Transverse colon (tissue), 3 donors: ENCODE measurements at regions not wholly inside any gene's neighbourhood (a gene's known extent, or its start where the extent isn't known, plus 50 kb on each side); places are given as distances from the start of the nearest gene placed in this dataset.

Experiments used
- POLR2A ChIP-seq: fragments of 450-650 bp; IDR thresholded peaks from one replicate; pipeline ENCODE4 v1.6.1; 2016; ENCODE audit warnings: antibody characterized with exemption, mild to moderate bottlenecking, moderate library complexity
- TF ChIP-seq, protein P1 (sequence below), 5 experiments: fragments of 200-600 bp in 3 of 5; fragments of 450-650 bp in 2 of 5; sonication (generic) in 3 of 5; IDR thresholded peaks; 1 replicate in 2 of 5; 2 replicates in 3 of 5; pipeline ENCODE4 v1.5.1; 2016 to 2017; ENCODE audit warnings: antibody characterized with exemption in 5 of 5, inconsistent platforms in 3 of 5, mild to moderate bottlenecking in 2 of 5, moderate library complexity in 1 of 5

DNA sequence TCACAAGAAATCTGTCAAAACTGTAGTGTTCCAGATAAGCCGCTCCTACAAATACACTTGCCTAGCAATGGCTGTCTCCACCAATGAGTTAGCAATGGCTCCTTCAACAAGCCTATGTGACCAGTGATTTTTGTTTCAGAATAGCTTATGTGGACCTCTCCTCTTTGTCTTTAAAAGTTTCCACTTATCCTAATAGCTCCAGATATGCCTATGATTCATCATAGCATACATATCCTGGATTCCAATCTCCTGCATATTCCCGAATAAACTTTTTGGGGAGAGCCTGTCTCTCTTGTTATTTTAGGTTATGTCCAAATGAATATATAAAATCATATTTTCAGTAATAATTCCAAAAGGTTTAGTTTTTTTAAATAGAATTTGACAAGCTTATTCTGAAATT, 510.6 kb downstream of the ARL4A start:
- TF ChIP-seq, protein P1, sequence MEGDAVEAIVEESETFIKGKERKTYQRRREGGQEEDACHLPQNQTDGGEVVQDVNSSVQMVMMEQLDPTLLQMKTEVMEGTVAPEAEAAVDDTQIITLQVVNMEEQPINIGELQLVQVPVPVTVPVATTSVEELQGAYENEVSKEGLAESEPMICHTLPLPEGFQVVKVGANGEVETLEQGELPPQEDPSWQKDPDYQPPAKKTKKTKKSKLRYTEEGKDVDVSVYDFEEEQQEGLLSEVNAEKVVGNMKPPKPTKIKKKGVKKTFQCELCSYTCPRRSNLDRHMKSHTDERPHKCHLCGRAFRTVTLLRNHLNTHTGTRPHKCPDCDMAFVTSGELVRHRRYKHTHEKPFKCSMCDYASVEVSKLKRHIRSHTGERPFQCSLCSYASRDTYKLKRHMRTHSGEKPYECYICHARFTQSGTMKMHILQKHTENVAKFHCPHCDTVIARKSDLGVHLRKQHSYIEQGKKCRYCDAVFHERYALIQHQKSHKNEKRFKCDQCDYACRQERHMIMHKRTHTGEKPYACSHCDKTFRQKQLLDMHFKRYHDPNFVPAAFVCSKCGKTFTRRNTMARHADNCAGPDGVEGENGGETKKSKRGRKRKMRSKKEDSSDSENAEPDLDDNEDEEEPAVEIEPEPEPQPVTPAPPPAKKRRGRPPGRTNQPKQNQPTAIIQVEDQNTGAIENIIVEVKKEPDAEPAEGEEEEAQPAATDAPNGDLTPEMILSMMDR (IDR thresholded peaks at IDR 0.05), result no peak
- no peak for TF ChIP-seq POLR2A
